Osteocyte (in vitro differentiated cells): ENCODE measurements at regions not wholly inside any gene's neighbourhood (a gene's known extent, or its start where the extent isn't known, plus 50 kb on each side); places are given as distances from the start of the nearest gene placed in this dataset.
A peak's percentile ranks its signal among the peaks of the same experiment; 100 is the strongest.

Experiments used
- DNase-seq: peaks from one replicate; pipeline ENCODE4 v3.0.0; 2021; ENCODE audit warnings: mixed read lengths; ENCODE audit not compliant: unreplicated experiment; ENCODE audit errors: extremely low spot score
- H3K27ac Mint-ChIP-seq: one replicate; pipeline ENCODE4 v1.8.0; 2021; ENCODE audit warnings: mild to moderate bottlenecking, mixed read lengths; ENCODE audit not compliant: unreplicated experiment
- H3K27me3 Mint-ChIP-seq: one replicate; pipeline ENCODE4 v1.8.0; 2021; ENCODE audit warnings: mixed read lengths; ENCODE audit not compliant: unreplicated experiment
- H3K36me3 Mint-ChIP-seq: one replicate; pipeline ENCODE4 v1.8.0; 2021; ENCODE audit warnings: mixed read lengths; ENCODE audit not compliant: unreplicated experiment
- H3K4me1 Mint-ChIP-seq: one replicate; pipeline ENCODE4 v1.8.0; 2021; ENCODE audit warnings: mixed read lengths; ENCODE audit not compliant: unreplicated experiment
- H3K4me3 Mint-ChIP-seq: one replicate; pipeline ENCODE4 v1.8.0; 2021; ENCODE audit warnings: mild to moderate bottlenecking, moderate library complexity, mixed read lengths; ENCODE audit not compliant: unreplicated experiment
- H3K9me3 Mint-ChIP-seq: one replicate; pipeline ENCODE4 v1.8.0; 2021; ENCODE audit warnings: mixed read lengths; ENCODE audit not compliant: unreplicated experiment
- TF ChIP-seq, protein P1 (sequence below): fragments of 200-600 bp; sonication (generic); IDR thresholded peaks from 2 replicates; pipeline ENCODE4 v1.5.0; 2021; ENCODE audit warnings: antibody characterized with exemption, mild to moderate bottlenecking, moderate library complexity

DNA sequence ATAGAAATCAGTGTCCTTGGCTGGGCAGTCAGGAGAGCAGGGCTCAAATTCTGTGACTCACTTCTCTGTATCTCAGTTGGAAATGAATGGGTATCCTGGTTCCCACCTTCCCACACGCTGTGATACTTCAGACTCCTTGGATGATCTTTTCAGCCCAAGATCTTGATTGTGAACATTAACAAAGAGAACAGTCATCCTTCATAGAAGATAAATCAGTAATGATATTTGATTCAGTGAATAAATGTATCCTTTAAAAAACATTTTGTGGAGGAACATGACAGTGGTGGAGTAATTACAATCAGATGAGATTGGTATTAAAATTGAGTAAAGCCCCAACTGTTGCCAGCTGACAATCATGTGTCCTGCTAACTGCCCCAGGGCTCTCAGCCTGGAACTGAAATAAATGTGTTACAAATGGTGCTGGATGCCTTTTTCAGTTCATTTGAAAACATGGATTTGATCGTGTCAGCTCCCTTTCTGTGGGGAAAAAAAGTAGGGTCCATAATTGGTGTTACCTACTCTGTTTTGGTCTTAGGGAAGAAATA lies 72.9 kb upstream of the OR5AN1 start:
- Mint-ChIP-seq H3K36me3 (no peaks in the 10 kb centered on the region), H3K27me3 (peaks cover 48% of the 10 kb centered on the region), H3K4me3 (no peak overlapping the region), H3K9me3 (no peaks in the 10 kb centered on the region), H3K4me1 (no peaks in the 10 kb centered on the region), H3K27ac (no peak overlapping the region)
- TF ChIP-seq, protein P1, sequence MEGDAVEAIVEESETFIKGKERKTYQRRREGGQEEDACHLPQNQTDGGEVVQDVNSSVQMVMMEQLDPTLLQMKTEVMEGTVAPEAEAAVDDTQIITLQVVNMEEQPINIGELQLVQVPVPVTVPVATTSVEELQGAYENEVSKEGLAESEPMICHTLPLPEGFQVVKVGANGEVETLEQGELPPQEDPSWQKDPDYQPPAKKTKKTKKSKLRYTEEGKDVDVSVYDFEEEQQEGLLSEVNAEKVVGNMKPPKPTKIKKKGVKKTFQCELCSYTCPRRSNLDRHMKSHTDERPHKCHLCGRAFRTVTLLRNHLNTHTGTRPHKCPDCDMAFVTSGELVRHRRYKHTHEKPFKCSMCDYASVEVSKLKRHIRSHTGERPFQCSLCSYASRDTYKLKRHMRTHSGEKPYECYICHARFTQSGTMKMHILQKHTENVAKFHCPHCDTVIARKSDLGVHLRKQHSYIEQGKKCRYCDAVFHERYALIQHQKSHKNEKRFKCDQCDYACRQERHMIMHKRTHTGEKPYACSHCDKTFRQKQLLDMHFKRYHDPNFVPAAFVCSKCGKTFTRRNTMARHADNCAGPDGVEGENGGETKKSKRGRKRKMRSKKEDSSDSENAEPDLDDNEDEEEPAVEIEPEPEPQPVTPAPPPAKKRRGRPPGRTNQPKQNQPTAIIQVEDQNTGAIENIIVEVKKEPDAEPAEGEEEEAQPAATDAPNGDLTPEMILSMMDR: no peak
- DNase-seq: no peak

GRCh38 chr11:59284773-59285129 lies 72.0 kb upstream of the MPEG1 start:
- DNase-seq: no peak
- TF ChIP-seq, protein P1: peak; percentile 10
- no peaks in the 10 kb centered on the region for H3K4me1 Mint-ChIP-seq
- H3K36me3 Mint-ChIP-seq: no peaks in the 10 kb centered on the region
- H3K27ac Mint-ChIP-seq: no peak overlapping the region
- no peaks in the 10 kb centered on the region for H3K9me3 Mint-ChIP-seq
- no peak overlapping the region for H3K4me3 Mint-ChIP-seq
- H3K27me3 Mint-ChIP-seq: peaks cover 48% of the 10 kb centered on the region

DNA sequence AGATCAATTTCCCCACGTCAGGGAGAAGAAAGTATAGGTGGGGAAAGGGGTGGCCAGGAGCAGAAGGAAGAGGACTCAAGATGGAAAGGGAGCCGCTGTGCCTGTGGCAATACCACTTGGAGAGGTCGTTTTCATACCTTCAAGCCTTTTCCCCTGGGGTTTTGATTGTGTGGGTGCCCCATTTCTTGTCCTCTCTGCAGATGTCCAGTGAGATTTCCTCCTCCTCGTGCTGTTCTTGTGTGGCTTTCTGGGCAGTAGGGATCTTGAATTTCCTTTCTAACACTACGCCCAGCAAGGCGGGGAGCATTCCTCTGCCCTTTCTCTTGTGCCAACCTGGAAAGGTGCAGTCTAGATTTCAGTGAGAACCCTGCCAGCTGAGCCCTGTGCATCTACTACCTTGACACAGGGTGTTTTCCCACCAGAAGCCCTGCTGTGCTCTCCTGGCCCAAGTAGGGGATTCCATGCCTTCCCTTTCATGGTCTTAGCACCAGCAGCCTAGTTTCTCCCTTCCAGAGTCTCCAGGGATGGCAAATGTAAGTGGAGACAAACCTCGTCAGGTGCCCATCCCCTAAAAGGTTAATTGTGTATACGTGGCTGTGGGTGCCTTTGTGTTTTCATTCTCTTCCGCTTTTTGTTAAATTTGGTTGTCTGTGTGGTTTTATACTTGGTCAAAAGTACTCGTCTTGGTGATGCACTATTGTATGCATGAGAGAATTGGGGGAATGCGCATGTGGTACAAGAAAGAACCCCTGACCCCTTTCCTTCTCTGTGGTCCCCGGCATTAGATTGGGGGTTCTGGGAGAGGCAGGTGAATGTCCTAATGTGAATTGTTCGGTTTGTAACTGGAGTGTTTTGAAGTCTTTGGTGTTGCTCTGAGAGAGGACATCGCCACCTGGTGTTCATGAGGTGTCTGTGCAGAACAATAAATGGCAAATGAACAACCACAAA lies 71.4 kb upstream of the MPEG1 start:
- TF ChIP-seq, protein P1: peak; percentile 86
- Mint-ChIP-seq H3K36me3 (no peaks in the 10 kb centered on the region), H3K4me1 (no peaks in the 10 kb centered on the region), H3K4me3 (no peak overlapping the region), H3K9me3 (no peaks in the 10 kb centered on the region), H3K27ac (no peak overlapping the region), H3K27me3 (peaks cover 41% of the 10 kb centered on the region)
- no peak for DNase-seq

DNA sequence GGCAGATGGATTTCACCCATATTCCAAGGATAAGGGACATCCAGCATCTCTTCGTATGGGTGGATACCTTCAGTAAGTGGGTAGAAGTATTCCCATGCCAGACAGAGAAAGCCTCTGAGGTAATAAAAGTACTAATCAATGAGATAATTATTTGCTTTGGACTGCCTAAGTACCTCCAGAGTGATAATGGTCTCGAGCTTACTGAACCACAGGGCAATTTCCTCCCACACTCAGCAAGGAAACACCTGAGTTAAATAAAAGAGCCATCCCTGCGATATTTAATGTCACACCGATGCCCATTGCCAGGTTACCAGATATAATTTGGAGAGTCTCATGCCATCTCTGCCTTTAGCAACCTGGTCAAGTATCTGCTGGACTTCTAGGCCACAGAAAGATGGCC lies 70.6 kb upstream of the MPEG1 start:
- no peaks in the 10 kb centered on the region for H3K9me3 Mint-ChIP-seq
- H3K36me3 Mint-ChIP-seq: no peaks in the 10 kb centered on the region
- H3K27me3 Mint-ChIP-seq: peaks cover 40% of the 10 kb centered on the region
- H3K4me3 Mint-ChIP-seq: no peak overlapping the region
- no peak for DNase-seq
- TF ChIP-seq, protein P1: no peak
- no peak overlapping the region for H3K27ac Mint-ChIP-seq
- no peaks in the 10 kb centered on the region for H3K4me1 Mint-ChIP-seq

DNA sequence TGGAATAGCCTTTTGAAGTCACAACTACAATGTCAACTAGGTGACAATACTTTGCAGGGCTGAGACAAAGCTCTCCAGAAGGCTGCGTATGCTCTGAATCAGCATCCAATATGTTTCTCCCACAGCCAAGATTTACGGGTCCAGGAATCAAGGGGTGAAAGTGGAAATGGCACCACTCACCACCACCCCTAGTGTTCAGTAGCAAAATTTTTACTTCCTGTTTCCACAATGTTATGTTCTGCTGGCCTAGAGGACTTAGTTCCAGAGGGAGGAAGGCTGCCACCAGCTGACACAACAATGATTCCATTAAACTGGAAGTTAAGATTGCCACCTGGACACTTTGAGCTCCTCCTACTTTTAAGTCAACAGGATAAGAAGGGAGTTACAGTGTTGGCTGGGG lies 68.5 kb upstream of the MPEG1 start:
- TF ChIP-seq, protein P1: no peak
- H3K27ac Mint-ChIP-seq: no peak overlapping the region
- H3K4me1 Mint-ChIP-seq: no peaks in the 10 kb centered on the region
- H3K9me3 Mint-ChIP-seq: peaks cover 8% of the 10 kb centered on the region
- no peak overlapping the region for H3K4me3 Mint-ChIP-seq
- H3K36me3 Mint-ChIP-seq: no peaks in the 10 kb centered on the region
- H3K27me3 Mint-ChIP-seq: peaks cover 30% of the 10 kb centered on the region
- DNase-seq: no peak
